Stimulated activated CD8-positive, alpha-beta memory T cell treated with anti-CD3 and anti-CD28 coated beads, Interleukin-15, amount 100 ng/mL, for 1 hour (primary cell): ENCODE measurements at regions not wholly inside any gene's neighbourhood (a gene's known extent, or its start where the extent isn't known, plus 50 kb on each side); places are given as distances from the start of the nearest gene placed in this dataset.

Source experiments
- DNase-seq: peaks from one replicate; pipeline ENCODE4 v3.0.0-alpha.2; 2020; ENCODE audit warnings: low read depth

DNA sequence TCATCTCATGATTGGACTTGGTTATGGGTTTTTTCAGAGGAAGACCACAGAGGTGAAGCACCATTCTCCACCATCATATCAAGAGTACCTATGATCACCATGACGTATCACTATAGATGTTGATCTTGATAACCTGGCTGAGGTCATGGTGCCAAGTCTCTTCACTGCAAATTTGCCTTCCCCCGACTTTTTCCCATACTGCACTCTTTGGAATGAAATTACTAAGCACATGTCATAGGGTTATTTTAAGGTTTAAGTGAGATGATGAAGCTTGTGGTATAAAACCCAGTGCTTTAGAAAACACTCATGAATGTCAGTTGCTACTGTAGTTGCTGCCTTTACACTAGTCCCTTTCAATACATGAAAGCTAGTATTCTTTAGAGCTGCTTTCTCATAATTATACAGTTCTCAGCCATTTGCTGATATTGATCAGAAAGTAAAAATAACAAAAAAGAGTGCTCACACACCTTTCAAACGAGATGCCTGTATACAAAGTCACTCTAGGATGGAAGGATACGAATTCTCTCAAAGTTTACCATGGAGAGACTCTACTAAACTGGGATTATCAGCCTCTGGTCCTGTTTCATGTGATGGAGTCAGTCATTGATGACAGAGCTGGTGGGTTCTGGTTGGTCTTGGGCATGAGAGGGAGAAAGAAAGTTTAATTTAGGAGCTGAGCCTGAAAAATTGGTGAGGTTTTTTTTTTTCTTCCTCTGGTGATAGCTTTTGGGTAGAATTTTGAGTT is 228.1 kb downstream of the PRL start:
- no peak for DNase-seq

DNA sequence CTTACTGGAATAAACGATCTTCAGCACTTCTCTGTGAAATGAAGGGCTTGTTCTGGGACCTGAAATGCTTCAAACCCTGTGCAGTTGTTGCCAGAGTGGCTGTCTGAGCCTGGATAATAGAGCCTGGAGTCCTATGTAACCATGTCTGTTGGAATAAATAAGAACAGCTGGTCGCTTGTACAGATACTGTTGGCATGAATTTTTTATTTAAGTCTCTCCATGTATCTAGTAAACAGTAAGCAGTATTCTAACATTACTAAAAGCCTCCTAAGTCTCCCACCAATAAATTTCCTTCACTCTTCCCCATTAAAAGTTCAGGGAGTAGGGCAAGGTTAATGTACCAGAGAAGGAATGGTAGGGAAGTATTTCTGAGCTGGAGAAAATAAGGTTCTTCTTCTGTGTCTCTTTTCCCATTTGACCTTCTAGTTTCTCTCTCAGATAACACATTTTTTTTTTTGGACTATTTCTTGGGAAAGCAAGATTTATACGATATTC is 227.5 kb downstream of the PRL start:
- DNase-seq, result no peak

GRCh38 chr6:22071270-22072041 is 225.4 kb downstream of the PRL start:
- DNase-seq, result no peak

DNA sequence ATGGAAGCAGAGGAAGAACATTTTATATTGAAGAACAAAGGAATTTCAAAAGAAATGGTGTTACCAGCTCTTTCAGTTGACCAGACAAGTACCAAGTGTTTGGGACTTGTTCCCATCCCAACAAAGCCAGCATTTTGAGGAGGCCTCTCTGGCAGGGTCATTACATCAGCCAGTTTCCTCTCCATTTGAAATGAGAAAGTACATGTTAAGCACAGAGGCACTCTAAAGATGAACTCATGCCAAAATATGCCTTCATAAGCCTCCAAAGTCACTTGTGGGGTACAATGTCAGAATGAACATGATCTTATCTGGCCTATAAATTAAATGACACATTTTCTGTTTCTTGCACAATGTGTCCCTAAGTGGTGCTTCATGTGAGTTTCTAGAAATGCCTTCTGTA is 223.9 kb downstream of the PRL start:
- DNase-seq, result no peak

GRCh38 chr6:22073516-22074198 is 223.2 kb downstream of the PRL start:
- no peak for DNase-seq

DNA sequence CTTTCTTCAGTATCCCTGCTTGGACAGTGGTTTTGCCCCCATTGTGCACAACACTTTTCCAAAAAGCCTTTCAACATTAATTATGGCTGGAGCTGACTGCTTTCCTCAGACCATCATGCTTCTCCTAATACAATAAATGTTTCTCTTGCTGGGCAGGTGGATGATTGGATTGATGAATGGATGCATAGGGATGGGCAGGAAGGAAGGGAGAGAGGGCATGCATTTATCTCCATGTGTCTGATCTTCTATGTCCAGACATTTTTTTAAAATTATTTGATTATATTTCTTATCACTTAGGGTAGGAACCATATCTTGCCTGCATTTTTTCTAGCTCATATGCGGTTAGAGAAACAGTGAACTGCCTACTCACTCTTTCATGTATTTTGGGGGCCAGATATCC is 218.5 kb downstream of the PRL start:
- DNase-seq, result no peak

GRCh38 chr6:22078802-22079545 is 217.9 kb downstream of the PRL start:
- DNase-seq, result no peak

DNA sequence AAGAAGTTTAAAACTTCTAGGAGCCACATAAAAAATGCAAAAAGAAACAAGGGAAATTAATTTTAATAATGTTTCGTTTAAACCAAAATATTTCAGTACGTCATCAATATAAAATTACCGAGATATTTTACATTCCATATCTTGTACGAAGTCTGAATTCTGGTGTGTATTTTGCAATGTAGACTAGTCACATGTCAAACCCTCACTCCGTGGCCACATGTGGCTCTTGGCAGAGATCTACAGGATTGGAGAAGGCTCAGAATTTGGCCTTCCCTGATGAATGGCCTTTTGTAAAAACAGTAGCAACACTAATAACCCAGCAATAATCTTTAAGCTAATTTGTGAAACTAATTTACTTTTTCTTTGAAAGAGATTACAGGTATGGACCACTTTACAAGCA is 217.1 kb downstream of the PRL start:
- no peak for DNase-seq

DNA sequence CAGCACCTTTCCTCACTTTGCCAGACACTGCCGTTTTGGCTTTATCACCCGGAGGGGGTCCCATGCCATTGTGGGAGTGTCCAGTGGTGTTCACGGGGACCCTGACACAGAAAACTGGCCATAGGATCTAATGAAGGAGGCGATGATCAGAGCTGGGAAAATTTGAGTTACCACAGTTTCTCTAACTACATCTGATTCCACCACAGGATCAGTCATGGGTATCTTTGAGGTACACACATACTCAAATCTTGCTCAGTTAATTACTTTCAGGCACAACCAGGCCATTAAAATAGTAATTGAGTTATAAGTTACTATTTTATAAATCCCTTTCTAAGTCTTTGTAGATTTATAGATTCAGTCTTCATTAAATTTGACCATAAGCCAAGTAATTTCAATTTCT is 215.1 kb downstream of the PRL start:
- DNase-seq, result no peak

DNA sequence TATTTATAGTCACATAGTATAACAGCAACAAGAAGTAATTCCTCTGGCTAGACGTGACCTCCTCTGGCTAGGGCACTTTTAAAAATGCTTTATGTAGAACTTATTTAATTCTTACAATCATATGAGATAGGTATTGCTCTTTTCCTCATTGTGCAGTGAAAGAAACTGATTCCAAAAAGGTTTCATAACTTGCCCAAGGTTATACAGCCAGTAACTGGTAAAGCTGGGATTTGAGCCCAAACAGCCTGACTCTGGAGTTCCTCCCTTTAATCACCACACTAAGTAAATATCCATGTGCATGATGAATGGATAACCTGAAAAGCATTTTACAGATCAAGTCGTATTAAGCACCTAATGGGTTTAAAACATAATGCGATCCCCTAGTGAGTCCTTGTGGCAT is 214.6 kb downstream of the PRL start:
- DNase-seq, result no peak

DNA sequence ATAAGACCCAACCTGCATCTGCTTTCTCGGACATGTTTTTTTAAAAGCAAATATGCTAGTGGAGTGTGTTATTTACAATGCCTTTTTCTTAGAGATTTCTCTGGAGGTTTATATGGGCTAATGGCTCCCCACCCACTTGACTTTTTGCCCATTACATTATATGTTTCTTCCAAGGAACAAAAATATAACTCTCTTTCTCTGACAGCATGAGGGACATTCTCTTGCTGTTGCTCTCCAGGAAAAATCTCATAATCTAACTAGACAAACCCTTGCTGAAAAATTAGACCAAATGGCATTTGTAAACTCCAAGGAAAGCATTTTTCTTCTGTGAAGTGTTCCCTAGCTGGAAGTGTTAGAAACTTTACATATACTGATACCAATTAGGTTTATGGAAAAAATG is 213.7 kb downstream of the PRL start:
- DNase-seq, result no peak

DNA sequence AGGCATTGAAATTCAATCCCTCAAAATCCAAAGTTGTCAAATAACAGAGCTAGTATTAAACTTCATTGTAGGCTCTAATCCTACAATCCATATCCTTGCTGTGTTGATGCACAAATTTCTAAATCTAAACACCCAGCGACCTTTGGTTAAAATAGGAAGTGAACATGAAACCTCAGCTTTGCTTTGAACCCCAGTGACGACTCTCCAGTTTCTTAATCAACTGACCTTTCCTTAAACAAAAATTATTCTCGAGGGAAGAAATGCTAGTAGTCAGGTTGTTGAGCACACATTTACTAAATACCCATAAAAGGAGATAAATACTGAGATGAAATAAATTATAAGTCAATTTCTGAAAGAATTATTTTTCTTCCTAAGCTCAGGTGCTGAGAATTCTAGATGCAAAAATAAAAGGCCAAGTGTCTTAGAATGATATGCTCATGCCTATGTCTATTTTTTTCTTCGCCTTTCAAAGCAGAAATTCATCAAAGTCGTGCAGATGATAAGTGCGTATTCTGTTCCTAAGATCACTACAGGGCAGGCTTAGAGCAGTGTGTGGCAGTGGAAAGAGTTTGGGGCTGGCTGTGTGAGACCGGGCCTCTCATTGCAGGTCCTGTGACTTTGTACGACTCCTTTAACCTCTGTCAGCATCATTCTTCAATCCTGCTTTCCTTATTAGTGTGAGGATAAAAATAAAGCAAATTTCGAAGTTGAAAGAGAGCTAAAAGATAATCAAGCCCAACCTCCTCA is 208.7 kb downstream of the PRL start:
- no peak for DNase-seq

GRCh38 chr6:22091424-22091948 is 205.3 kb downstream of the PRL start:
- DNase-seq, result no peak

DNA sequence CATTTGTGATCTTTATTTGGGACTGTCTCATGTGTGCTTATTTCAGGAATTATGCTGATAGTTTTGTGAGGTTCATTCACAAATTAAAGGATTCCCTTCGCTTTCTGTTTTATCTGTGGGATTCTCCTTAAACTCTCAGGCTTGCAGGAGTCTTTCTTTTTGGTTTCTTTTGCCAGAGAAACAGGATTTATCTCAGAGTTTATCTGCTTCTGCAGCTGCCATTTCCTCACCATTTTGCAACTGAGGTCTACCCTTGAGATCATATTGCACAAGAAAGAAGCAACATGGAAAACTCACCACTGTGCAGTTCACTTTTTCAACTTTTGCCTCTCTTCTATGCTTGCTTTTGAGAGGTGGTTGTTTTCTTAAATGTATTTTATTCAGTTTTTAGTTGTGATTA is 201.0 kb downstream of the PRL start:
- DNase-seq, result no peak

DNA sequence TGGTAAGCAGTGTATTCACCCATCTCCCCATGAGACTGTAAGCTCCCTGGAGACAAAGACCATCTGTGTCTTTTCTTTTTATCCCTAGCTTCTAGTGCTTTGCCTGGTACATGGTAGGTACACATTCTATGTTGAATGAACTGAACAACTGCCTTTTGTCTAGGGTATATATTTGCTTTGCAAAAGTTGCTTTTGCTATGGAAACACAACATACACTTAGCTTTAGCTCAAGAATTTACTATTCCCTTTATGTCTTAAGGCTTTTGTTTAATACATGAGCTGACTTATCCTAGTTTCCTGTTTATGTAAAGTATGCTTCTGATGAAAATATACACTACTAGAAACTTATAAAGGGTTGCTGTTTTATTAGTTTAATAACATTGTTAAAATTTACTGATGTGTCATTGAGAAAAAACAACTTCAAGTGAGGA is 198.2 kb downstream of the PRL start:
- DNase-seq, result no peak

DNA sequence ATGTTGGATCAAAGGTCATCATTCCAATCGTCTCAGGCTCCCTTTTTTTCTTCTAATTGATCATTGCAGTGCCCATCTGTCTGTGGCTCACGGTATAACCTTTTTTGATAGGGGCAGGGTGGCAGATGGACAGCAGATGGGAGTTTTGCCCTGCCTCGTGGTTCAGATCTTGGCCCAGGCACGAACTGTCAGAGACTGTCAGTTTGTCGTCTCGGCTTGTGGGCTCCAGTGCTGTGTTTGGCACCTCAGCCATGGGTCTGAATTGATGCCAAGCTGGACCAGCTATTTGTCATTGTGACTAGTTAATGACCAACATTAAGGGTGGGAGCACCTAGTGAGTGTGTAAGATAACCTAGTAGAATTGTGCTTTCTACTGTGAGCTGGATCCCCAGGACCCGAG is 197.6 kb downstream of the PRL start:
- no peak for DNase-seq

GRCh38 chr6:22099923-22100322 is 196.9 kb downstream of the PRL start:
- no peak for DNase-seq

DNA sequence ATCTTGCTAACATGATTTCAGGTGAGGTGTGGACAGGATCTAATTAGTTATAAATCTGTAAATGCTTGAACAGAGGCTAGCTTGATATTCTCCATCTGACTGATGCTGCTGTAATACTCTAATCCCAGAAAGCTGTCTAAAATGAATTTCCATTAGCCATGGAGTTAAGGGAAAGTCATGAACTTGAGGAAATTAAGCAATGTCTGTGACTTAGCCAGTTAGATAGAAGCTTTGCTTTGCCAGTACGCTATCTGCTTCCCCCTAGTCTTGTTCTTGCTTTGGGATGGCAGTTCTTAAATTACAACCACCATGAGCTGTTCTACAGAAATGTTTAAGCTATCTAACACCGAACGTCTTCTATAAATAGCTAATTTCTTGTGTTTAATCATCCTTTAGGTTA is 195.7 kb downstream of the PRL start:
- no peak for DNase-seq

- DNase-seq, result no peak
These were observed 194.2 kb downstream of the PRL start for GRCh38 chr6:22102671-22103070.

- no peak for DNase-seq
These were observed 190.4 kb downstream of the PRL start for GRCh38 chr6:22106451-22106850.

- no peak for DNase-seq
These were observed 189.9 kb downstream of the PRL start for GRCh38 chr6:22106961-22107360.
